ENCODE measurements at regions not wholly inside any gene's neighbourhood (a gene's known extent, or its start where the extent isn't known, plus 50 kb on each side); places are given as distances from the start of the nearest gene placed in this dataset.
A peak's percentile ranks its signal among the peaks of the same experiment; 100 is the strongest.

- FAIRE-seq: peak; percentile 21
These were observed 225.1 kb upstream of the MPPED2 start for GRCh38 chr11:30811226-30811755.

GRCh38 chr11:30810116-30810515, 224.0 kb upstream of the MPPED2 start:
- no peak for FAIRE-seq

GRCh38 chr11:30801357-30801756, 215.2 kb upstream of the MPPED2 start:
- FAIRE-seq: no peak

GRCh38 chr11:30800904-30801303, 214.8 kb upstream of the MPPED2 start:
- no peak for FAIRE-seq

GRCh38 chr11:30798547-30799236, 212.5 kb upstream of the MPPED2 start:
- FAIRE-seq: no peak

- FAIRE-seq: no peak
These were observed 203.1 kb upstream of the MPPED2 start for GRCh38 chr11:30789270-30789669.

- no peak for FAIRE-seq
These were observed 202.7 kb upstream of the MPPED2 start for GRCh38 chr11:30788849-30789248.

GRCh38 chr11:30786256-30787110, 200.3 kb upstream of the MPPED2 start:
- FAIRE-seq: peak; percentile 47

- no peak for FAIRE-seq
These were observed 192.4 kb upstream of the MPPED2 start for GRCh38 chr11:30778596-30778995.

GRCh38 chr11:30775233-30775522, 189.0 kb upstream of the MPPED2 start:
- FAIRE-seq: no peak

GRCh38 chr11:30774496-30775232, 188.5 kb upstream of the MPPED2 start:
- FAIRE-seq: no peak

GRCh38 chr11:30772908-30773307, 186.8 kb upstream of the MPPED2 start:
- no peak for FAIRE-seq

GRCh38 chr11:30763951-30764350, 177.8 kb upstream of the MPPED2 start:
- no peak for FAIRE-seq

GRCh38 chr11:30762188-30762587, 176.0 kb upstream of the MPPED2 start:
- no peak for FAIRE-seq

GRCh38 chr11:30760345-30760744, 174.2 kb upstream of the MPPED2 start:
- no peak for FAIRE-seq

GRCh38 chr11:30758946-30759504, 172.9 kb upstream of the MPPED2 start:
- FAIRE-seq: no peak

- FAIRE-seq: no peak
These were observed 172.4 kb upstream of the MPPED2 start for GRCh38 chr11:30758518-30758917.

GRCh38 chr11:30758012-30758411, 171.9 kb upstream of the MPPED2 start:
- FAIRE-seq: no peak

- FAIRE-seq: no peak
These were observed 167.8 kb upstream of the MPPED2 start for GRCh38 chr11:30753994-30754393.

- FAIRE-seq: no peak
These were observed 167.4 kb upstream of the MPPED2 start for GRCh38 chr11:30753504-30753903.

- FAIRE-seq: no peak
These were observed 163.1 kb upstream of the MPPED2 start for GRCh38 chr11:30749268-30749667.

GRCh38 chr11:30741039-30741550, 154.9 kb upstream of the MPPED2 start:
- no peak for FAIRE-seq

- FAIRE-seq: no peak
These were observed 153.9 kb upstream of the MPPED2 start for GRCh38 chr11:30740091-30740490.

Data from islet of Langerhans (tissue), 1 donor.